Stimulated activated CD8-positive, alpha-beta memory T cell treated with anti-CD3 and anti-CD28 coated beads, Interleukin-12 subunit alpha, Interleukin-12 subunit beta, amount 100 ng/mL, for 1 hour (primary cell): ENCODE measurements at regions not wholly inside any gene's neighbourhood (a gene's known extent, or its start where the extent isn't known, plus 50 kb on each side); places are given as distances from the start of the nearest gene placed in this dataset.

Source experiments
- DNase-seq: peaks from one replicate; pipeline ENCODE4 v3.0.0-alpha.2; 2020; ENCODE audit warnings: low read depth

- no peak for DNase-seq
Measured at GRCh38 chrX:150298841-150299551, 64.1 kb upstream of the MAMLD1 start.

- DNase-seq, result no peak
Measured at GRCh38 chrX:150299579-150299978, 63.5 kb upstream of the MAMLD1 start.

GRCh38 chrX:150303386-150304097 lies 59.6 kb upstream of the MAMLD1 start:
- DNase-seq, result no peak

GRCh38 chrX:150306002-150306401 lies 57.1 kb upstream of the MAMLD1 start:
- DNase-seq, result no peak

GRCh38 chrX:150308041-150308440 lies 55.1 kb upstream of the MAMLD1 start:
- no peak for DNase-seq

- DNase-seq, result no peak
Measured at GRCh38 chrX:150308532-150309157, 54.5 kb upstream of the MAMLD1 start.

- DNase-seq, result no peak
Measured at GRCh38 chrX:150310417-150310816, 52.7 kb upstream of the MAMLD1 start.

- no peak for DNase-seq
Measured at GRCh38 chrX:150310881-150311280, 52.2 kb upstream of the MAMLD1 start.

GRCh38 chrX:150312931-150313330 lies 50.2 kb upstream of the MAMLD1 start:
- DNase-seq, result no peak
